LNCaP clone FGC (cell line): ENCODE measurements at regions not wholly inside any gene's neighbourhood (a gene's known extent, or its start where the extent isn't known, plus 50 kb on each side); places are given as distances from the start of the nearest gene placed in this dataset.
"Not testable (repeated sequence)": the region's sequence is repeated elsewhere in the genome, so short reads cannot be mapped to it uniquely, and the experiment has no call there.

Experiments used
- DNase-seq: peaks from one replicate; pipeline ENCODE4 v3.0.0-alpha.2; 2011; ENCODE audit warnings: low read depth
- H3K4me3 ChIP-seq: 2 replicates; pipeline ENCODE4 v1.5.1; 2011; ENCODE audit warnings: mild to moderate bottlenecking, low read depth, low read length, control low read depth
- CTCF ChIP-seq: IDR thresholded peaks from 2 replicates; pipeline ENCODE4 v1.5.1; 2012; ENCODE audit warnings: mild to moderate bottlenecking; ENCODE audit not compliant: control insufficient read depth, insufficient read depth; ENCODE audit errors: extremely low read depth

- TF ChIP-seq CTCF = peak; percentile 29; the same call in 1 of the 2 replicates
- DNase-seq = no peak
- H3K4me3 ChIP-seq = no peak overlapping the region
Measured at GRCh38 chr4:82275431-82276331, 98.1 kb downstream of the HNRNPD start.

- not testable (repeated sequence) for DNase-seq, H3K4me3 ChIP-seq
Measured at GRCh38 chr4:82274700-82275099, 99.1 kb downstream of the HNRNPD start.

GRCh38 chr4:82272523-82272922, 101.3 kb downstream of the HNRNPD start:
- not testable (repeated sequence) for H3K4me3 ChIP-seq, DNase-seq

GRCh38 chr4:82271915-82272480, 101.8 kb downstream of the HNRNPD start:
- not testable (repeated sequence) for DNase-seq, H3K4me3 ChIP-seq

- H3K4me3 ChIP-seq = no peak overlapping the region
- DNase-seq = no peak
- TF ChIP-seq CTCF = no peak
Measured at GRCh38 chr4:82268826-82269193, 105.0 kb downstream of the HNRNPD start.

- DNase-seq = peak; percentile 23
- TF ChIP-seq CTCF = peak; percentile 98
- H3K4me3 ChIP-seq = no peak overlapping the region
Measured at GRCh38 chr4:82268050-82268825, 105.6 kb downstream of the HNRNPD start.

- H3K4me3 ChIP-seq = no peak overlapping the region
- DNase-seq = no peak
- no peak for TF ChIP-seq CTCF
Measured at GRCh38 chr4:82267506-82267905, 106.3 kb downstream of the HNRNPD start.

GRCh38 chr4:82266345-82266744, 107.4 kb downstream of the HNRNPD start:
- no peak for TF ChIP-seq CTCF
- no peak overlapping the region for H3K4me3 ChIP-seq
- no peak for DNase-seq
